Endodermal cell (in vitro differentiated cells): ENCODE measurements at regions not wholly inside any gene's neighbourhood (a gene's known extent, or its start where the extent isn't known, plus 50 kb on each side); places are given as distances from the start of the nearest gene placed in this dataset.
A peak's percentile ranks its signal among the peaks of the same experiment; 100 is the strongest.

Experiments
- DNase-seq: peaks from one replicate; pipeline ENCODE4 v3.0.0-alpha.2; 2017
- H3K27ac ChIP-seq: 2 replicates; pipeline ENCODE4 v1.5.1; 2013; ENCODE audit warnings: mild to moderate bottlenecking, low read depth, low read length, moderate library complexity
- H3K27me3 ChIP-seq: 2 replicates; pipeline ENCODE4 v1.6.1; 2013; ENCODE audit warnings: mild to moderate bottlenecking, low read length, moderate library complexity; ENCODE audit not compliant: insufficient read depth, control insufficient read depth, poor library complexity, severe bottlenecking
- H3K36me3 ChIP-seq: 2 replicates; pipeline ENCODE4 v1.7.0; 2013; ENCODE audit warnings: mild to moderate bottlenecking, low read length, moderate library complexity; ENCODE audit not compliant: control insufficient read depth, insufficient read depth
- H3K4me1 ChIP-seq: one replicate; pipeline ENCODE4 v1.7.0; 2013; ENCODE audit warnings: low read length; ENCODE audit not compliant: control insufficient read depth, insufficient read depth
- H3K4me3 ChIP-seq: 2 replicates; pipeline ENCODE4 v1.5.1; 2013; ENCODE audit warnings: mild to moderate bottlenecking, low read length, moderate library complexity
- H3K9ac ChIP-seq: 2 replicates; pipeline ENCODE4 v1.6.1; 2013; ENCODE audit warnings: mild to moderate bottlenecking, low read length, moderate library complexity; ENCODE audit not compliant: poor library complexity, severe bottlenecking; ENCODE audit errors: extremely low read depth
- H3K9me3 ChIP-seq: 2 replicates; pipeline ENCODE4 v1.6.1; 2013; ENCODE audit warnings: mild to moderate bottlenecking, low read length, moderate library complexity; ENCODE audit not compliant: control insufficient read depth
- H3K27ac Mint-ChIP-seq: 2 replicates; pipeline ENCODE4 v1.8.0; 2020; ENCODE audit warnings: mixed read lengths
- H3K27me3 Mint-ChIP-seq: 2 replicates; pipeline ENCODE4 v1.8.0; 2021; ENCODE audit warnings: mild to moderate bottlenecking, mixed read lengths; ENCODE audit not compliant: insufficient read depth
- H3K36me3 Mint-ChIP-seq: 2 replicates; pipeline ENCODE4 v1.8.0; 2020; ENCODE audit warnings: low read depth, mixed read lengths
- H3K4me1 Mint-ChIP-seq: 2 replicates; pipeline ENCODE4 v1.8.0; 2020; ENCODE audit warnings: mixed read lengths
- H3K4me3 Mint-ChIP-seq: 2 replicates; pipeline ENCODE4 v1.8.0; 2020; ENCODE audit warnings: mild to moderate bottlenecking, moderate library complexity, mixed read lengths
- H3K9me3 Mint-ChIP-seq: 2 replicates; pipeline ENCODE4 v1.8.0; 2020; ENCODE audit warnings: mild to moderate bottlenecking, mixed read lengths
- WGBS, 2 experiments: methylation state at CpG; one replicate each; pipeline versions ENCODE4 v1.1.5 to v1.1.7; 2013; ENCODE audit warnings: missing lambda C conversion rate in 2 of 2, mixed read lengths in 1 of 2; ENCODE audit not compliant: insufficient coverage in 1 of 2, insufficient read length in 1 of 2; 5-methylcytosine and 5-hydroxymethylcytosine counted together
- TF ChIP-seq, protein P1 (sequence below): fragments of 200-600 bp; sonication (generic); conservative IDR thresholded peaks from 2 replicates; pipeline ENCODE4 v1.5.0; 2021; ENCODE audit warnings: antibody characterized with exemption, mild to moderate bottlenecking

DNA sequence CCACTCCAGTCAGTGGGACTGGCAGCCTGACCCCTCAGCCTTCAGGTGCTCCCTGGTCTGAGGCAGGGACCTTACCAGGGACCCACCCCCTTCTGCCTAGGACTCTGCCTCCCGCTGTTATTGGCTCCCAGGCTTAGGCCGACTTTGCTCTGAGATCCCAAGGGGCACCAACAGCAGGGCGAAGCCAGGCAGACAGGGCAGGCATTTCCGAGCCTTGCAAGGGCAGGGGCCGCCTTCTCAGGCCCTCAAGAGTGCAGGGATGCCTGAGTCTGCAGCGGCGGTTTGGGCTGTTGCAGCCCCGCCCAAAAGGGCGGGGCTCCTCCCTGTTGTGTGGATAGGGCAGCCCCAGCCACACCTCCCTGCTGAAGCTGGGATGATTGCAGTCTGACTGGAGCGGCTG lies 644.6 kb downstream of the PRR16 start:
- TF ChIP-seq, protein P1, sequence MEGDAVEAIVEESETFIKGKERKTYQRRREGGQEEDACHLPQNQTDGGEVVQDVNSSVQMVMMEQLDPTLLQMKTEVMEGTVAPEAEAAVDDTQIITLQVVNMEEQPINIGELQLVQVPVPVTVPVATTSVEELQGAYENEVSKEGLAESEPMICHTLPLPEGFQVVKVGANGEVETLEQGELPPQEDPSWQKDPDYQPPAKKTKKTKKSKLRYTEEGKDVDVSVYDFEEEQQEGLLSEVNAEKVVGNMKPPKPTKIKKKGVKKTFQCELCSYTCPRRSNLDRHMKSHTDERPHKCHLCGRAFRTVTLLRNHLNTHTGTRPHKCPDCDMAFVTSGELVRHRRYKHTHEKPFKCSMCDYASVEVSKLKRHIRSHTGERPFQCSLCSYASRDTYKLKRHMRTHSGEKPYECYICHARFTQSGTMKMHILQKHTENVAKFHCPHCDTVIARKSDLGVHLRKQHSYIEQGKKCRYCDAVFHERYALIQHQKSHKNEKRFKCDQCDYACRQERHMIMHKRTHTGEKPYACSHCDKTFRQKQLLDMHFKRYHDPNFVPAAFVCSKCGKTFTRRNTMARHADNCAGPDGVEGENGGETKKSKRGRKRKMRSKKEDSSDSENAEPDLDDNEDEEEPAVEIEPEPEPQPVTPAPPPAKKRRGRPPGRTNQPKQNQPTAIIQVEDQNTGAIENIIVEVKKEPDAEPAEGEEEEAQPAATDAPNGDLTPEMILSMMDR: no peak
- Histone ChIP-seq H3K27ac (no peak overlapping the region), H3K9ac (no peak overlapping the region), H3K27me3 (no peaks in the 10 kb centered on the region), H3K4me1 (no peaks in the 10 kb centered on the region), H3K9me3 (peaks cover 16% of the 10 kb centered on the region), H3K36me3 (no peaks in the 10 kb centered on the region), H3K4me3 (peak overlapping the region; percentile 35)
- Mint-ChIP-seq H3K4me1 (peaks cover 4% of the 10 kb centered on the region), H3K4me3 (no peak overlapping the region), H3K36me3 (no peaks in the 10 kb centered on the region), H3K27me3 (no peaks in the 10 kb centered on the region), H3K9me3 (peaks cover 16% of the 10 kb centered on the region), H3K27ac (no peak overlapping the region)
- peak; percentile 78 for DNase-seq
- WGBS, 2 experiments: 86 to 90% methylated on average over 3 to 10 of the region's 10 CpGs

DNA sequence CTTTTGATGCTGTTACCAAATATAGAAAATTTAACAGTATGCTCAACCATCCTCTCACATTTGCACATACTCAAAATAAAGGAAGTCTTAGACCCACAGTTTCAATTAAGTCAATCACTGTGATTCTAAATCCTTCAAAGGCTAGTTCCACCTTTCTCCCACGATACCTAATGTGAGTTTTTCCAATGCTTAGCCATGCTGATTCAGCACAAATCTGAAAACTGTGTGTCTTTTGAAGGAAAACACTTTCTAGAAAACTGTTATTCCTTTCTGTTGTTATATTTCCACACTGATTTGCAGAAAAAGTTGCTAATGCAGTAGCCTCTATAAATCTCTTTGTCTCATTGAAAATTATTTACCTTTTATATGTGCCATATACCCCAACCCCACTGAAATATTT lies 645.7 kb downstream of the PRR16 start:
- TF ChIP-seq, protein P1: no peak
- no peaks in the 10 kb centered on the region for H3K27me3 Mint-ChIP-seq
- no peaks in the 10 kb centered on the region for H3K4me1 ChIP-seq
- H3K9ac ChIP-seq: no peak overlapping the region
- H3K36me3 ChIP-seq: no peaks in the 10 kb centered on the region
- peaks cover 12% of the 10 kb centered on the region for H3K4me1 Mint-ChIP-seq
- DNase-seq: no peak
- H3K4me3 Mint-ChIP-seq: no peak overlapping the region
- H3K9me3 ChIP-seq: peaks cover 16% of the 10 kb centered on the region
- H3K27me3 ChIP-seq: no peaks in the 10 kb centered on the region
- H3K4me3 ChIP-seq: no peak overlapping the region
- WGBS, 2 experiments: 90 to 100% methylated on average over 1 of the region's 1 CpG
- H3K36me3 Mint-ChIP-seq: no peaks in the 10 kb centered on the region
- H3K27ac Mint-ChIP-seq: no peak overlapping the region
- H3K27ac ChIP-seq: no peak overlapping the region
- H3K9me3 Mint-ChIP-seq: peaks cover 16% of the 10 kb centered on the region

DNA sequence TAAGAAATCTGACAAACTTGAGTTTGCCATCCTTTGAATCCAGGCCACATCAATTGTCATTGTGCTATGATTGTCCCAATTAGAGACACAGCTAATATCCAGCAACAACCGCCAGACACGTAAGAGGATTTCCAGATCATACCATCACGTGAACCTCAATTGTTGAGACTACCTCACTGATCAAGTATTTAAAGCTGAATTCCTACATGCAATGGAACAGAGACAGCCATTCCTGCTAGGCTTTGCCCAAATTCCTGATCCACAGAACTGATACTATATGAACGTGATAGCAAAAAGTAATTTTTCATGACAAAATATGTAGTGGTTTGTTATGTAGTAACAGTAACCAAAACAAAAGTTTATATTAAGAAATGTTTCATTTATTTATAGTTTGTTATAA lies 657.7 kb downstream of the PRR16 start:
- 91 to 96% methylated on average over 3 to 4 of the region's 4 CpGs for WGBS, 2 experiments
- H3K27me3 ChIP-seq: no peaks in the 10 kb centered on the region
- H3K9ac ChIP-seq: no peak overlapping the region
- no peak for DNase-seq
- TF ChIP-seq, protein P1: no peak
- no peaks in the 10 kb centered on the region for H3K36me3 Mint-ChIP-seq
- no peaks in the 10 kb centered on the region for H3K9me3 ChIP-seq
- H3K4me1 ChIP-seq: no peaks in the 10 kb centered on the region
- H3K27me3 Mint-ChIP-seq: peaks cover 1% of the 10 kb centered on the region
- H3K9me3 Mint-ChIP-seq: no peaks in the 10 kb centered on the region
- no peaks in the 10 kb centered on the region for H3K4me1 Mint-ChIP-seq
- no peak overlapping the region for H3K4me3 ChIP-seq
- no peaks in the 10 kb centered on the region for H3K36me3 ChIP-seq
- no peak overlapping the region for H3K27ac Mint-ChIP-seq
- no peak overlapping the region for H3K4me3 Mint-ChIP-seq
- no peak overlapping the region for H3K27ac ChIP-seq
